Smooth muscle cell (in vitro differentiated cells): ENCODE measurements at regions not wholly inside any gene's neighbourhood (a gene's known extent, or its start where the extent isn't known, plus 50 kb on each side); places are given as distances from the start of the nearest gene placed in this dataset.

ENCODE experiments used
- DNase-seq: peaks from one replicate; lab custom pipeline; 2025; ENCODE audit not compliant: unreplicated experiment; lab: John Stamatoyannopoulos, UW
- H2AFZ ChIP-seq: fragments of 200-600 bp; sonication (generic); 2 replicates; pipeline ENCODE4 v1.6.0; 2016; ENCODE audit warnings: antibody characterized with exemption, low read depth, mild to moderate bottlenecking
- H3F3A ChIP-seq: fragments of 200-600 bp; sonication (generic); 2 replicates; pipeline ENCODE4 v1.6.0; 2017; ENCODE audit warnings: antibody characterized with exemption, low read depth
- H3K27ac ChIP-seq: fragments of 200-600 bp; sonication (generic); 2 replicates; pipeline ENCODE4 v1.5.1; 2016; ENCODE audit warnings: low read depth, mild to moderate bottlenecking
- H3K27me3 ChIP-seq: fragments of 200-600 bp; sonication (generic); 2 replicates; pipeline ENCODE4 v1.6.1; 2016; ENCODE audit warnings: low read depth, mild to moderate bottlenecking
- H3K36me3 ChIP-seq: fragments of 200-600 bp; sonication (generic); 2 replicates; pipeline ENCODE4 v1.5.1; 2016; ENCODE audit warnings: low read depth
- H3K4me1 ChIP-seq: fragments of 200-600 bp; sonication (generic); 2 replicates; pipeline ENCODE4 v1.5.1; 2016; ENCODE audit warnings: low read depth
- H3K4me2 ChIP-seq: fragments of 200-600 bp; sonication (generic); 2 replicates; pipeline ENCODE4 v1.6.0; 2016; ENCODE audit warnings: mild to moderate bottlenecking
- H3K4me3 ChIP-seq: fragments of 200-600 bp; sonication (generic); 2 replicates; pipeline ENCODE4 v1.5.1; 2016; ENCODE audit warnings: mild to moderate bottlenecking
- H3K79me2 ChIP-seq: fragments of 200-600 bp; sonication (generic); 2 replicates; pipeline ENCODE4 v1.6.0; 2016; ENCODE audit warnings: low read depth, mild to moderate bottlenecking
- H3K9ac ChIP-seq: fragments of 200-600 bp; sonication (generic); 2 replicates; pipeline ENCODE4 v1.6.0; 2016; ENCODE audit warnings: low read depth
- H3K9me3 ChIP-seq: fragments of 200-600 bp; sonication (generic); replicated peaks from 2 replicates; pipeline ENCODE4 v1.5.1; 2016; ENCODE audit warnings: low read depth
- H4K20me1 ChIP-seq: fragments of 200-600 bp; sonication (generic); 2 replicates; pipeline ENCODE4 v1.6.0; 2016; ENCODE audit warnings: low read depth
- CTCF ChIP-seq: fragments of 200-600 bp; sonication (generic); IDR thresholded peaks from 2 replicates; pipeline ENCODE4 v1.5.1; 2017; ENCODE audit warnings: borderline replicate concordance, mild to moderate bottlenecking, antibody characterized with exemption; ENCODE audit not compliant: insufficient read depth, poor library complexity, severe bottlenecking
- WGBS: methylation state at CpG from one replicate; pipeline ENCODE4 v1.1.7; 2016; ENCODE audit warnings: low lambda C conversion rate; 5-methylcytosine and 5-hydroxymethylcytosine counted together

GRCh38 chr18:78635093-78635800 is 344.4 kb upstream of the SALL3 start:
- H3K27me3 ChIP-seq = no peaks in the 10 kb centered on the region
- H3K9ac ChIP-seq = no peak overlapping the region
- no peak overlapping the region for H3K4me3 ChIP-seq
- H3F3A ChIP-seq = no peaks in the 10 kb centered on the region
- H3K9me3 ChIP-seq = no peaks in the 10 kb centered on the region
- H2AFZ ChIP-seq = no peak overlapping the region
- H3K4me2 ChIP-seq = no peak overlapping the region
- no peaks in the 10 kb centered on the region for H3K4me1 ChIP-seq
- no peaks in the 10 kb centered on the region for H4K20me1 ChIP-seq
- H3K79me2 ChIP-seq = no peaks in the 10 kb centered on the region
- TF ChIP-seq CTCF = no peak
- DNase-seq = no peak
- H3K36me3 ChIP-seq = no peaks in the 10 kb centered on the region
- H3K27ac ChIP-seq = no peak overlapping the region
- 95% methylated on average over 25 of the region's 29 CpGs for WGBS

- 89% methylated on average over 2 of the region's 2 CpGs for WGBS
- no peaks in the 10 kb centered on the region for H4K20me1 ChIP-seq
- H3K4me3 ChIP-seq = no peak overlapping the region
- no peaks in the 10 kb centered on the region for H3K27me3 ChIP-seq
- no peak for DNase-seq
- no peaks in the 10 kb centered on the region for H3K36me3 ChIP-seq
- no peak overlapping the region for H3K4me2 ChIP-seq
- no peak overlapping the region for H3K9ac ChIP-seq
- no peak for TF ChIP-seq CTCF
- H3K4me1 ChIP-seq = no peaks in the 10 kb centered on the region
- H3K79me2 ChIP-seq = no peaks in the 10 kb centered on the region
- no peak overlapping the region for H2AFZ ChIP-seq
- no peaks in the 10 kb centered on the region for H3K9me3 ChIP-seq
- H3K27ac ChIP-seq = no peak overlapping the region
- H3F3A ChIP-seq = no peaks in the 10 kb centered on the region
Measured at GRCh38 chr18:78636260-78636659, 343.4 kb upstream of the SALL3 start.

GRCh38 chr18:78637442-78638402 is 341.9 kb upstream of the SALL3 start:
- H3K79me2 ChIP-seq = no peaks in the 10 kb centered on the region
- no peaks in the 10 kb centered on the region for H3K9me3 ChIP-seq
- no peak for DNase-seq
- 95% methylated on average over 41 of the region's 70 CpGs for WGBS
- no peak for TF ChIP-seq CTCF
- no peak overlapping the region for H3K4me2 ChIP-seq
- no peaks in the 10 kb centered on the region for H4K20me1 ChIP-seq
- no peaks in the 10 kb centered on the region for H3K36me3 ChIP-seq
- H3K9ac ChIP-seq = no peak overlapping the region
- H3K4me1 ChIP-seq = no peaks in the 10 kb centered on the region
- no peak overlapping the region for H2AFZ ChIP-seq
- no peaks in the 10 kb centered on the region for H3K27me3 ChIP-seq
- no peak overlapping the region for H3K4me3 ChIP-seq
- H3F3A ChIP-seq = no peaks in the 10 kb centered on the region
- no peak overlapping the region for H3K27ac ChIP-seq
